Karpas-422 (cell line): ENCODE measurements at regions not wholly inside any gene's neighbourhood (a gene's known extent, or its start where the extent isn't known, plus 50 kb on each side); places are given as distances from the start of the nearest gene placed in this dataset.

ENCODE experiments used
- DNase-seq: peaks from one replicate; pipeline ENCODE4 v3.0.0-alpha.2; 2015
- H2AFZ ChIP-seq: fragments of 200-600 bp; sonication (generic); 2 replicates; pipeline ENCODE4 v1.6.1; 2014; ENCODE audit warnings: antibody characterized with exemption, low read length, mixed read lengths
- H3K27ac ChIP-seq: fragments of 200-600 bp; sonication (generic); 2 replicates; pipeline ENCODE4 v1.5.1; 2014; ENCODE audit warnings: mild to moderate bottlenecking, low read length, moderate library complexity
- H3K27me3 ChIP-seq: fragments of 200-600 bp; sonication (generic); 2 replicates; pipeline ENCODE4 v1.6.1; 2014; ENCODE audit warnings: low read length, mixed read lengths
- H3K36me3 ChIP-seq: fragments of 200-600 bp; sonication (generic); 2 replicates; pipeline ENCODE4 v1.6.1; 2014; ENCODE audit warnings: low read length, mixed read lengths; ENCODE audit not compliant: insufficient read depth
- H3K4me1 ChIP-seq: fragments of 200-600 bp; sonication (generic); 2 replicates; pipeline ENCODE4 v1.6.1; 2014; ENCODE audit warnings: mild to moderate bottlenecking, low read length, mixed read lengths
- H3K4me2 ChIP-seq: fragments of 200-600 bp; sonication (generic); 2 replicates; pipeline ENCODE4 v1.6.1; 2014; ENCODE audit warnings: low read length, low read depth, mild to moderate bottlenecking; ENCODE audit not compliant: poor library complexity, severe bottlenecking
- H3K4me3 ChIP-seq: fragments of 200-600 bp; sonication (generic); 2 replicates; pipeline ENCODE4 v1.5.1; 2014; ENCODE audit warnings: mild to moderate bottlenecking, antibody characterized with exemption, low read length, mixed read lengths
- H3K79me2 ChIP-seq: fragments of 200-600 bp; sonication (generic); 2 replicates; pipeline ENCODE4 v1.6.1; 2014; ENCODE audit warnings: mild to moderate bottlenecking, low read length, mixed read lengths
- H3K9ac ChIP-seq: fragments of 200-600 bp; sonication (generic); 2 replicates; pipeline ENCODE4 v1.6.0; 2014; ENCODE audit warnings: low read length
- H3K9me2 ChIP-seq: fragments of 200-600 bp; sonication (generic), shearing (Covaris generic); replicated peaks from 2 replicates; pipeline ENCODE4 v1.6.0; 2014; ENCODE audit warnings: mild to moderate bottlenecking, low read length, moderate library complexity; ENCODE audit not compliant: insufficient read depth
- H3K9me3 ChIP-seq: fragments of 300-700, 200-600 bp; sonication (generic); 2 replicates; pipeline ENCODE4 v1.6.1; 2014; ENCODE audit warnings: low read length, mixed read lengths
- H4K20me1 ChIP-seq: fragments of 200-600 bp; sonication (generic); 2 replicates; pipeline ENCODE4 v1.6.1; 2014; ENCODE audit warnings: mild to moderate bottlenecking, antibody characterized with exemption, low read length, low read depth; ENCODE audit not compliant: insufficient read depth

DNA sequence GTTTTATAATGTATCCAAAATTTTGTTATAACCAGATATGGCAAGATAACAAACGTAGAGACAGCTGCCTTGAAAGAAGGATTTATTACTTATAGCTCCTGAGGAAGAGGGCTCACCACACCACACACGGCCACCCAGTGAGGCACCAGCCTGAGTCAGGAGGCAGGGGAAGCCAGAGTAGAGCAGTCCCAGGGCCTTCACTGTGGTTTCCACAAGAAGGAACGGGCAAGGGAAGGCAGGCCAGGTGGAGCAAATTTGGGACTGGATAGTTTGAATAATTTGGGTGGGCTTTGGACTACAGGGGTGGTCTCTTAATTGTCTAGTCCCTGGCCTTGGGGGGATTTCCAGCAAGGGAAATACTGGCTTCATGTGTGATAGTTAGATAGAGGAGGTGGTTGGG lies 72.5 kb downstream of the RRAGC start:
- no peak for DNase-seq
- no peaks in the 10 kb centered on the region for H3K4me1 ChIP-seq
- no peak overlapping the region for H3K4me3 ChIP-seq
- H2AFZ ChIP-seq: no peak overlapping the region
- no peak overlapping the region for H3K4me2 ChIP-seq
- H3K9me3 ChIP-seq: no peaks in the 10 kb centered on the region
- H3K9me2 ChIP-seq: no peaks in the 10 kb centered on the region
- no peak overlapping the region for H3K27ac ChIP-seq
- no peak overlapping the region for H3K9ac ChIP-seq
- H3K79me2 ChIP-seq: no peaks in the 10 kb centered on the region
- no peaks in the 10 kb centered on the region for H4K20me1 ChIP-seq
- H3K27me3 ChIP-seq: 0 out of 2 replicates have a peak, but pooled peaks cover 2% of the 10 kb centered on the region
- no peaks in the 10 kb centered on the region for H3K36me3 ChIP-seq

DNA sequence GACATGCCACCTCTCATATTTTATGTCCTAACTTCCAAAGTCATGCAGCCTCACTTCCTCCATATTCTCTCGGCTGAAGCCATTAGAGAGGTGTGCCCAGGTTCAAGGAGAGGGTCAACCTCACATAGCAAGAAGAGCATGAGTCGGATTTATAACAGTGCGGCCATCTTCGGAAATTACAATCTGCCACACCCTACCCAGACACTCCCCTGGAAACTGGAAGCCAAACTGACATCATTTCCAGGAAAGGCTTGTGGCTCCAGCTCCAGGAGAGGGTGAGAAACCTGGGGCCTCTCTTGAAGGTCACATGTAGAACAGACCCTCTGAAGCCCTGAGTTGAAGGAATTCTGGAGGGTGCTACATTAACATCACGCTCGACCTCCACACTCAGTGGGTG lies 73.5 kb downstream of the RRAGC start:
- H3K9me3 ChIP-seq: no peaks in the 10 kb centered on the region
- H4K20me1 ChIP-seq: no peaks in the 10 kb centered on the region
- H3K27me3 ChIP-seq: no peaks in the 10 kb centered on the region
- H3K9me2 ChIP-seq: no peaks in the 10 kb centered on the region
- H3K36me3 ChIP-seq: no peaks in the 10 kb centered on the region
- no peak overlapping the region for H3K9ac ChIP-seq
- DNase-seq: no peak
- H3K4me1 ChIP-seq: no peaks in the 10 kb centered on the region
- no peak overlapping the region for H3K4me2 ChIP-seq
- H3K79me2 ChIP-seq: no peaks in the 10 kb centered on the region
- H3K27ac ChIP-seq: no peak overlapping the region
- H3K4me3 ChIP-seq: no peak overlapping the region
- no peak overlapping the region for H2AFZ ChIP-seq

DNA sequence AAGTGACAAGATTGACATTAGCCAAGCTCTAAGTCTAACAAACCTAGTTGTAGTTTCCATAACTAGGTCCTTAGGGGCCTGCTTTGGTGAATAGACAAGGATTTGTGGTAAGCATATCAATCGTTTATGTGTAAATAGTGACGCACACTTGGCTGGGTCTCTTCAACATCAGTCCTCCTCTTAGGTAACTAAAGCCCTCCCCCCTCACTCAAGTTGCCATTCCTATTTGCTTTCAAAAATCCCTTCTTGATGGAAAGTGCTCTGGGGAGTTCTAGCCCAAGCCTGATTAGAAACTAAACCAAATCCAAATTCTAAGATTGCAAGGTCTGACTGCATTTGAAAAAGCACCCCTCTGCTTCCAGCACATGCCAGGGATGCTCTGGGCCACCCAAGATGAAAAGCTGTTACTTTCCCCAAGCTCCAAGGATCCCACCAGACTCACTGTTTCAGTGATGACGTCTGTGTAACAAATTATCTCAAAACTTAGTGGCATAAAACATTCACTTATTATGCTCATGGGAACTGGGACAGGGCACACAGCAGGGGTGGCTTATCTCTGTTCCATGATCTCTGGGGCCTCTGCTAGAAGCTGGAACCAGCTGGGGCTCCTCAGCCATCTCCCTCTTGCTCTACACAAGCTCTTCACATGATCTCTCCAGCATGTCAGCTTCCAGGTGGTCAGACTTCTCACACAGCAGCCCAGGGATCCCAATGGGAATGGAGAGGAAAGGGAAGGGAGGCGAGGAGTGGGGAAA lies 74.1 kb downstream of the RRAGC start:
- Histone ChIP-seq H3K4me3 (no peak overlapping the region), H3K9me3 (no peaks in the 10 kb centered on the region), H3K27ac (no peak overlapping the region), H3K9ac (no peak overlapping the region), H3K4me1 (no peaks in the 10 kb centered on the region), H3K4me2 (no peak overlapping the region), H3K27me3 (no peaks in the 10 kb centered on the region), H2AFZ (no peak overlapping the region), H3K36me3 (no peaks in the 10 kb centered on the region), H3K9me2 (no peaks in the 10 kb centered on the region), H4K20me1 (no peaks in the 10 kb centered on the region), H3K79me2 (no peaks in the 10 kb centered on the region)
- no peak for DNase-seq

DNA sequence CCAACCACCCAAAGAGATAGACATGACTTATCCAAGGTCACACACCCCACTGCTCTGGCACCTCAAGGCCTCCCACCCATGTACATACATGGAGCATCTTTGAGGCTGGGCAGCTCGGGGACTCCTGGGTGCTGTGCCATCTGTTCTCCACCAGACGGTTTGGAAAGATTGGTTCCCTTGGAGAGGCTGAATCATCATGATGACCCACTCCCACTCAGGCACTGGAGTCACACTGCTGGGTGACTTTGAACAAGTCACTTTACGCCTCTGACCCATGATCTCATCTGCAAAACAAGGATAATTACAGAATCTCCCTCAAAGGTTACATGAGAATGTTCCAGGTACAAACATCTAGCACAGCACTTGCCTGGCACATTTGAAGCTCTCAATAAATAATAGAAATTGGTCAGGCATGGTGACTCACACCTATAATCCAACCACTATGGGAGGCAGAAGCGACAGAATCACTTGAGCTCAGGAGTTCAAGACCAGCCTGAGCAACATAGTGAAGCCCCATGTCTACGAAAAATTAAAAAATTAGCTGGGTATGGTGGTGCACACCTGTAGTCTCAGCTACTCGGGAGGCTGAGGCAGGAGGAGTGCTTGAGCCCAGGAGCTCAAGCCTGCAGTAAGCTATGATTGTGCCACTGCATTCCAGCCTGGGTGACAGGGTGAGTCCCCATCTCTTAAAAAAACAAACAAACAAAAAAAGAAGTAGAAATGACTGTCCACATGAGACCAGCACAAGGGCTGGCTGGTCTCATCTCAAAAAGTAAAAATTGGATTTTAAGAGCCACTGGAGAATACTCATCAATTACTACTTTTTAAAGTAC lies 74.9 kb downstream of the RRAGC start:
- no peaks in the 10 kb centered on the region for H3K36me3 ChIP-seq
- DNase-seq: no peak
- no peaks in the 10 kb centered on the region for H4K20me1 ChIP-seq
- H3K9me2 ChIP-seq: no peaks in the 10 kb centered on the region
- H3K27ac ChIP-seq: no peak overlapping the region
- no peak overlapping the region for H3K9ac ChIP-seq
- H3K4me1 ChIP-seq: no peaks in the 10 kb centered on the region
- no peak overlapping the region for H2AFZ ChIP-seq
- no peak overlapping the region for H3K4me3 ChIP-seq
- no peaks in the 10 kb centered on the region for H3K27me3 ChIP-seq
- H3K79me2 ChIP-seq: no peaks in the 10 kb centered on the region
- H3K9me3 ChIP-seq: no peaks in the 10 kb centered on the region
- H3K4me2 ChIP-seq: no peak overlapping the region

DNA sequence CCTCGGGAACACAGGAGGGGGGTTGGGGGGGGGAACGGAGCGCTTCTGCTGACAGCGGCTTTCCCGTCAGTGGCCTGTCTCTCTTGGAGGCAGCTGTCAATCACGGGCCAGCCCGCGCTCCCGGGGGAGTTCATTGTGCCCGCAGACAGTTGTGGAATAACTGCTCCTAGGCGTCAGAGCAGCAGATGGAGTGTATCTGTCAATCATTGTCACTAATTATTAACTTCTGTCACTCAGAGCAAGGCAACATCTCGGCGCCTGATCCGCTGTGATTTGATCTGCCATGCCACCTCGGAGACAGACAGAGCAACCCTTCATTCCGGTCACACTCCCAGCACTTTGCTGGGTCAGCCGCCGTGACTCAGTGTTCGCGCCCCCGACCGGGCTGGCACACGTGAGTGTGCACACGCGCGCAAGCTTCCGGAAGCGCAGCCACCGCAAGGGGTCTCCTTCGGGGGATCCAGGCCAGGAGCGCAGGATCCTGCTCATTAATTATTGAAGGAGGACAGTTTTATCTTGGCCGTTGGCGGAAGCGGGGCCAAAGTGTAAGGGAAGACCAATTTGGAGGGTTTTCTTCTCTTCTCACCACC lies 75.8 kb downstream of the RRAGC start:
- Histone ChIP-seq H3K27me3 (no peaks in the 10 kb centered on the region), H3K79me2 (no peaks in the 10 kb centered on the region), H3K4me2 (no peak overlapping the region), H3K36me3 (no peaks in the 10 kb centered on the region), H4K20me1 (no peaks in the 10 kb centered on the region), H3K4me3 (no peak overlapping the region), H3K9me3 (no peaks in the 10 kb centered on the region), H3K27ac (no peak overlapping the region), H3K9ac (no peak overlapping the region), H3K9me2 (no peaks in the 10 kb centered on the region), H2AFZ (no peak overlapping the region), H3K4me1 (no peaks in the 10 kb centered on the region)
- DNase-seq: no peak

DNA sequence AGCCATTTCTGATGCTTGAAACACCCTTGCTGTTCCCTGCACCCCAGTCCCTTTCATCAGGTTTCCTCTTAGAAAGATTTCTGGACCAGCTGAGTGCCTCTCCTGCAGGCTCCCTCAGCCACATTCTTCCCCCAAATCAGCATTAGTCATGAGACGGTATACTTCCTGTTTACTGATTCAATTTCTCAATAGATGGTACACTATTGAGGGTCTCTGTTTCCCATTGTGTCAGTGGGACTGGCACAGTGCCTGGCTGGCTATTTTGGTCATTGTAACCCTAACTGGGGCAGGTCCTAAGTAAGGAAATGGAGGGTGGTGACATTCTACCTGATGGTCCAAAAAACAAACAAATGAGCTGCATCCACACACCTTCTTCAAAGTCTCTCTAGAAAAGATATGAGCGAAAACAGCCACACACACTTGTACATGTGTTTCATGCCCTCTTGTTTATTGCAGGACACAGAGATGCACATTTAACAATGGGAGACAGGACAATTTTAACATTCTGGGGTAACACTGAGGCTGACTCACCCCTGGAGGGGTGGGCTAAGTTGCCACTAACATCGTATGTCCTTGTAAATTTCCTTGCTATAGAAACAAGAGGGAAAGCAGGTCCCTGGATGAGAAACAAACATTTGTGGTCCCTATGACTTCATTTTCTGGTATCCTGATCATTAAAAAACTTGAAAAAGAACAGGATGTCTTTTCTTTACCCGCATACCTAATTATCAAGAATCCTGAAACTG lies 77.5 kb downstream of the RRAGC start:
- DNase-seq: no peak
- H3K9ac ChIP-seq: no peak overlapping the region
- H3K9me3 ChIP-seq: no peaks in the 10 kb centered on the region
- no peaks in the 10 kb centered on the region for H3K79me2 ChIP-seq
- no peak overlapping the region for H2AFZ ChIP-seq
- H3K4me3 ChIP-seq: no peak overlapping the region
- H3K4me1 ChIP-seq: no peaks in the 10 kb centered on the region
- no peaks in the 10 kb centered on the region for H3K9me2 ChIP-seq
- no peaks in the 10 kb centered on the region for H4K20me1 ChIP-seq
- H3K36me3 ChIP-seq: no peaks in the 10 kb centered on the region
- no peak overlapping the region for H3K27ac ChIP-seq
- H3K4me2 ChIP-seq: no peak overlapping the region
- no peaks in the 10 kb centered on the region for H3K27me3 ChIP-seq

DNA sequence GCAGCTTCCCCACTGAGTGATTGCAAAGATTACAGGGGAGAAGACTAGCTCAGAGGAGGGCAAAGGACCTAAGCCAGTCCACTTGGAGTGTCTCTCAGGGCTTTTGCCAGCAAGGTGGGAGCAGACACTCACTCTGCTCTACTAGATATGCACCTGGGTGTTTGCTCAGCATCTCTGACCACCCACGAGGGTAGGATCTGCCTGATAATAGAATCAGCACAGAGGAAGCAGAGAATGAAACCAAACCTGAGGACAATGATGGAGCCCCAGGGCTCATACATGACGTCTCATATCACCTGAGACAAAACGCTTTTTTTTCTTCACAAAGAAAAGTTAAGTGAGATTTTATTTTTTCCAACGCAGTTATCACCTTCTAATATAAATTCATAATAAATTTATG lies 79.4 kb downstream of the RRAGC start:
- Histone ChIP-seq H3K9me3 (no peaks in the 10 kb centered on the region), H3K27ac (no peak overlapping the region), H3K9me2 (no peaks in the 10 kb centered on the region), H3K4me3 (no peak overlapping the region), H2AFZ (no peak overlapping the region), H3K9ac (no peak overlapping the region), H4K20me1 (no peaks in the 10 kb centered on the region), H3K79me2 (no peaks in the 10 kb centered on the region), H3K36me3 (no peaks in the 10 kb centered on the region), H3K27me3 (no peaks in the 10 kb centered on the region), H3K4me2 (no peak overlapping the region), H3K4me1 (no peaks in the 10 kb centered on the region)
- DNase-seq: no peak

DNA sequence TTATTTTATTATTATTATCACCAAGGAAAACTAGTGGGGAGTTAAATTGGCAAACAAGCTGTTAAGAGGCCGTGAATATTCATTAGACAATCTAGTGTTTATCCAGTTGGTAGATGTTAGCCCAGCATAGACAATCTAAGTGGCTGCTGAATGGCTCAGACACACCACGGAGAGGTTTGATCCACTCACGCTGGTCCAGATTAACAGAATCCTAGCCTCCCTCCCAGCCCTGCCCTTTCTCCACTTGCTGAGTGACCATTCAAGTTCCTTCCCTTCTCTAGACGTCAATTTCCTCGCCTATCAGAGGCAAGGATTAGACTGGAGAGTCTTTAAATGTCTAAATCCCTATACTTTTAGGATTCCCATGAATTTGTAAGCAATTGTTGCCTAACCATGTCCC lies 80.1 kb downstream of the RRAGC start:
- Histone ChIP-seq H2AFZ (no peak overlapping the region), H4K20me1 (no peaks in the 10 kb centered on the region), H3K27ac (no peak overlapping the region), H3K36me3 (no peaks in the 10 kb centered on the region), H3K9me2 (no peaks in the 10 kb centered on the region), H3K9ac (no peak overlapping the region), H3K4me3 (no peak overlapping the region), H3K27me3 (no peaks in the 10 kb centered on the region), H3K4me2 (no peak overlapping the region), H3K79me2 (no peaks in the 10 kb centered on the region), H3K9me3 (no peaks in the 10 kb centered on the region), H3K4me1 (no peaks in the 10 kb centered on the region)
- DNase-seq: no peak
